ENCODE measurements at regions not wholly inside any gene's neighbourhood (a gene's known extent, or its start where the extent isn't known, plus 50 kb on each side); places are given as distances from the start of the nearest gene placed in this dataset.

GRCh38 chr10:8289186-8289924 is 234.9 kb downstream of the GATA3 start:
- TF ChIP-seq ZBTB33 (IDR thresholded peaks at IDR 0.05) (no peak), SRF (IDR thresholded peaks at IDR 0.05; ENCODE audit: low read depth in 2 of 2, low read length in 2 of 2) (no peak), SP1 (IDR thresholded peaks at IDR 0.05; ENCODE audit: low read depth, low read length) (no peak), CEBPB (IDR thresholded peaks at IDR 0.05; ENCODE audit: borderline replicate concordance in 1 of 2, low read depth in 2 of 2, low read length in 2 of 2) (no peak), TCF7 (IDR thresholded peaks at IDR 0.05; ENCODE audit: borderline replicate concordance) (no peak), TAF1 (IDR thresholded peaks at IDR 0.05; ENCODE audit: borderline replicate concordance, low read depth, low read length) (no peak), MXI1 (IDR thresholded peaks at IDR 0.05; ENCODE audit: low read depth, low read length) (no peak), EZH2 (IDR thresholded peaks at IDR 0.05; ENCODE audit: borderline replicate concordance, control insufficient read depth, low read depth, low read length) (no peak), CTCF (IDR thresholded peaks at IDR 0.05 in 2 of 3, conservative IDR thresholded peaks at IDR 0.05 in 1 of 3; ENCODE audit: control insufficient read depth in 2 of 3, extremely low read depth in 1 of 3, insufficient read depth in 1 of 3, low read depth in 3 of 3, low read length in 3 of 3) (no peak), ZNF274 (IDR thresholded peaks at IDR 0.05; ENCODE audit: insufficient read depth, insufficient read length) (no peak)
